Transverse colon (tissue), 4 donors: ENCODE measurements at regions not wholly inside any gene's neighbourhood (a gene's known extent, or its start where the extent isn't known, plus 50 kb on each side); places are given as distances from the start of the nearest gene placed in this dataset.
A peak's percentile ranks its signal among the peaks of the same experiment; 100 is the strongest.

ENCODE experiments used
- DNase-seq: peaks from one replicate; pipeline ENCODE4 v3.0.0-alpha.2; 2019
- H3K27ac ChIP-seq, 4 donors: fragments of 200-600 bp; sonication (generic); 2 replicates each; pipeline ENCODE4 v1.5.1; 2016 to 2018; ENCODE audit warnings: inconsistent platforms in 4 of 4
- H3K27me3 ChIP-seq: fragments of 200-600 bp; sonication (generic); 2 replicates; pipeline ENCODE4 v1.5.1; 2017; ENCODE audit warnings: inconsistent platforms
- H3K36me3 ChIP-seq, 4 donors: fragments of 200-600 bp; sonication (generic); 2 replicates each; pipeline ENCODE4 v1.5.1; 2017 to 2019; ENCODE audit warnings: inconsistent platforms in 4 of 4
- H3K4me1 ChIP-seq, 4 donors: fragments of 200-600 bp; sonication (generic); 2 replicates each; pipeline ENCODE4 v1.5.1; 2017 to 2020; ENCODE audit warnings: inconsistent platforms in 4 of 4
- H3K4me3 ChIP-seq, 4 donors: fragments of 200-600 bp; sonication (generic); 1 replicate in 1 of 4; 2 replicates in 3 of 4; pipeline versions ENCODE4 v1.5.1 to v1.6.1; 2017 to 2019; ENCODE audit warnings: inconsistent platforms in 4 of 4
- H3K9me3 ChIP-seq, 2 donors: fragments of 200-600 bp; sonication (generic); 2 replicates each; pipeline ENCODE4 v1.5.1; 2017 to 2019; ENCODE audit warnings: inconsistent platforms in 2 of 2
- EP300 ChIP-seq: sonication (generic); formaldehyde crosslinking; IDR thresholded peaks from one replicate; pipeline ENCODE4 v1.6.1; 2017; ENCODE audit warnings: antibody characterized with exemption, low read depth
- POLR2A ChIP-seq: fragments of 450-650 bp; IDR thresholded peaks from one replicate; pipeline ENCODE4 v1.6.1; 2016; ENCODE audit warnings: antibody characterized with exemption, mild to moderate bottlenecking, moderate library complexity
- POLR2AphosphoS5 ChIP-seq, 3 donors: sonication (generic); formaldehyde crosslinking; IDR thresholded peaks; one replicate each; pipeline ENCODE4 v1.6.1; 2016; ENCODE audit warnings: antibody characterized with exemption in 3 of 3
- WGBS, 2 donors: methylation state at CpG; one replicate each; pipeline ENCODE4 v1.1.5; 2018; ENCODE audit warnings: low coverage in 1 of 2; 5-methylcytosine and 5-hydroxymethylcytosine counted together
- in situ Hi-C, 4 donors: fragments of 200-750 bp; cut with MboI; loops; one replicate each; pipeline versions ENCODE4 v1.15.0 to v1.15.1; 2017; ENCODE audit warnings: low sequenced_read_pairs in 3 of 4, low pct_ligation_motif_present in 1 of 4, low pct_unique_long_range_greater_than_20kb in 1 of 4
- intact Hi-C: fragments of 100-400 bp; cut with DNase I; formaldehyde crosslinking; loops from one replicate; pipeline ENCODE4 v1.15.1; 2023; ENCODE audit warnings: low total_unique reads
- TF ChIP-seq, protein P1 (sequence below), 5 experiments: fragments of 200-600 bp in 3 of 5; fragments of 450-650 bp in 2 of 5; sonication (generic) in 3 of 5; IDR thresholded peaks; 1 replicate in 2 of 5; 2 replicates in 3 of 5; pipeline ENCODE4 v1.5.1; 2016 to 2017; ENCODE audit warnings: antibody characterized with exemption in 5 of 5, inconsistent platforms in 3 of 5, mild to moderate bottlenecking in 2 of 5, moderate library complexity in 1 of 5

DNA sequence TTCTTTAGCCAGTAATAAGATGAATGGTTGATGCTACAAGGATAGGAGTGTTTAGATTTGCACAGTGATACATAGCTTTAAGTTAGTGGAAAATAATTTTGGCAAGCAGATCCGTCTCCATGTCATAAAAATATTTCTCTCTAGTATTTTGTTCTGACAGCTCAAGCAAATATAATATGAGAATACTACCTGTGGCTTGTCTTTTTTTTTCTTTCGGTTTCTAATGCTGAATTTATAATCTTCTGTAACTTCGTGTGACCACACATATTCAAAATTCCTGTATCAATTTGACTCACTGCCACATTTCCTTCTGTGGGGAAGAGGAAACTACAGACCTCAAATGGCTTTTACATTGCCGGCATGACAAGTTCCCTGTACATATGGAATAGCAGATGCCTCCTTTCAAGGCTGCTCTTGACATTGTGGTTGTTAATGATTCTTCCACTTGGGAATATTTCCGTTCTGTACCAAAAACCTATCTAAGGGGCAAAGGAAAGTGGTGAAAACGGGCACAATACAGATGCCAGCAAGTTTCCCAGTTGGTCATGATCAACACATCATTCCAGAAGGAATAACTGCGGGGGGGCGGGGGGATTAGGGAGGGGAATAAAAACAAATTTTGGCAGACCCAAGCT lies 103.6 kb upstream of the CCDC91 start:
- in situ Hi-C loops (no loop called here), intact Hi-C loops (no loop called here)
- Histone ChIP-seq H3K36me3 (no peaks in the 10 kb centered on the region), H3K4me1 (no peaks in the 10 kb centered on the region), H3K4me3 (no peak overlapping the region), H3K9me3 (no peaks in the 10 kb centered on the region), H3K27ac (no peak overlapping the region), H3K27me3 (no peaks in the 10 kb centered on the region)
- TF ChIP-seq POLR2AphosphoS5 (IDR thresholded peaks at IDR 0.05) (no peak), EP300 (no peak), POLR2A (no peak)
- TF ChIP-seq, protein P1, sequence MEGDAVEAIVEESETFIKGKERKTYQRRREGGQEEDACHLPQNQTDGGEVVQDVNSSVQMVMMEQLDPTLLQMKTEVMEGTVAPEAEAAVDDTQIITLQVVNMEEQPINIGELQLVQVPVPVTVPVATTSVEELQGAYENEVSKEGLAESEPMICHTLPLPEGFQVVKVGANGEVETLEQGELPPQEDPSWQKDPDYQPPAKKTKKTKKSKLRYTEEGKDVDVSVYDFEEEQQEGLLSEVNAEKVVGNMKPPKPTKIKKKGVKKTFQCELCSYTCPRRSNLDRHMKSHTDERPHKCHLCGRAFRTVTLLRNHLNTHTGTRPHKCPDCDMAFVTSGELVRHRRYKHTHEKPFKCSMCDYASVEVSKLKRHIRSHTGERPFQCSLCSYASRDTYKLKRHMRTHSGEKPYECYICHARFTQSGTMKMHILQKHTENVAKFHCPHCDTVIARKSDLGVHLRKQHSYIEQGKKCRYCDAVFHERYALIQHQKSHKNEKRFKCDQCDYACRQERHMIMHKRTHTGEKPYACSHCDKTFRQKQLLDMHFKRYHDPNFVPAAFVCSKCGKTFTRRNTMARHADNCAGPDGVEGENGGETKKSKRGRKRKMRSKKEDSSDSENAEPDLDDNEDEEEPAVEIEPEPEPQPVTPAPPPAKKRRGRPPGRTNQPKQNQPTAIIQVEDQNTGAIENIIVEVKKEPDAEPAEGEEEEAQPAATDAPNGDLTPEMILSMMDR (IDR thresholded peaks at IDR 0.05): no peak
- DNase-seq: no peak
- 51 to 53% methylated on average over 8 of the region's 8 CpGs for WGBS, 2 donors

DNA sequence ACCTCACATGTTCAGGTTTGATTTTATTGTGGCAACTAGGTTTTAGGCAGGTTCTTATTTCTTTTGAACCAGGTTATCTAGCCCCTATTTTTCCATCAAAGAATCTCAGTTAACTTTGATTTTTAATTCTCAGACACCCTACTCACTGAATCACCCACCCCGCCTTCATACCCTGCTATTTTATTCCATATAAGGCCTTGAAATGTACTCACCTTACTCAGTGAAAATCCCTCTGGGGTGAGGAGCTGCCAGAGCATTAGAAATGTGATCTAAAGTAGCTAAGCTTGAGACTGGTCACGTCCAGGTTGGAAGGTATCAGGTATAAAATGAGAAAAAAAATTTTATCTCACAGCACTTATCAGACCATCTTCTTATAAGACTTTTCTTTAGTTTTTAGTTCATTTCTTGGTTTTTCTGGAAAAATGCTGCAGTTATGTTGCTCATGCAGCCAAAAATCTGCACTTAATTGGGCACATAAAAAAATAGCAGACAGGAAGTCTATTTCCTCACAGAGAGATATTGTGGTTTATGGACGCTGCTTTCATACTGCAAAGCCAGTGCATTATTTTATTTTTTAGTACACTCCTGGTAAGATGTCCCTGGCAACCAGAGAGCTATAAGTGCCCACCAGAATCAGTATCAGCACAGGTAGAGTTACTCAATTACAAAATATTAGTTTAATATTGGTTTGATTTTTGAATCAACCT lies 101.5 kb upstream of the CCDC91 start:
- Histone ChIP-seq H3K9me3 (no peaks in the 10 kb centered on the region), H3K27me3 (no peaks in the 10 kb centered on the region), H3K4me3 (no peak overlapping the region), H3K36me3 (no peaks in the 10 kb centered on the region), H3K27ac (no peak overlapping the region), H3K4me1 (no peaks in the 10 kb centered on the region)
- intact Hi-C loops (no loop called here), in situ Hi-C loops (no loop called here)
- no peak for TF ChIP-seq POLR2A
- no peak for TF ChIP-seq POLR2AphosphoS5 (IDR thresholded peaks at IDR 0.05)
- TF ChIP-seq, protein P1 (IDR thresholded peaks at IDR 0.05): no peak
- no peak for TF ChIP-seq EP300
- no peak for DNase-seq
- 35 to 65% methylated on average over 3 of the region's 3 CpGs for WGBS, 2 donors

DNA sequence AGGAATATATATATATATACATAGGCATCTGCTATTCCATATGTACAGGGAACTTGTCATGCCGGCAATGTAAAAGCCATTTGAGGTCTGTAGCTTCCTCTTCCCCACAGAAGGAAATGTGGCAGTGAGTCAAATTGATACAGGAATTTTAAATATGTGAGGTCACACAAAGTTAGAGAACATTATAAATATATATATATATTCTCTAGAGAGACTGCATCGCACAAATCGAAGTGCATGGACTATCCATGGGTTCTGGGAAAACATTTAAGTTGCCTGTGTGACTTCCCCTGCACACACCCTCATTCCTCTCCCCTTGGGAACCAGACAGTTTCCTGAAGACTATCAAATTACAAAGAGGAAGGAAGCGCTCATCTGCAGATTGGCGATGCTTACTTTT lies 100.9 kb upstream of the CCDC91 start:
- DNase-seq: no peak
- H3K27ac ChIP-seq: no peak overlapping the region
- 49 to 53% methylated on average over 5 of the region's 5 CpGs for WGBS, 2 donors
- no peak overlapping the region for H3K4me3 ChIP-seq
- H3K9me3 ChIP-seq: no peaks in the 10 kb centered on the region
- in situ Hi-C loops: no loop called here
- intact Hi-C loops: no loop called here
- TF ChIP-seq EP300 (no peak), POLR2AphosphoS5 (IDR thresholded peaks at IDR 0.05) (no peak), POLR2A (no peak)
- TF ChIP-seq, protein P1 (IDR thresholded peaks at IDR 0.05): no peak
- no peaks in the 10 kb centered on the region for H3K36me3 ChIP-seq
- no peaks in the 10 kb centered on the region for H3K27me3 ChIP-seq
- no peaks in the 10 kb centered on the region for H3K4me1 ChIP-seq

DNA sequence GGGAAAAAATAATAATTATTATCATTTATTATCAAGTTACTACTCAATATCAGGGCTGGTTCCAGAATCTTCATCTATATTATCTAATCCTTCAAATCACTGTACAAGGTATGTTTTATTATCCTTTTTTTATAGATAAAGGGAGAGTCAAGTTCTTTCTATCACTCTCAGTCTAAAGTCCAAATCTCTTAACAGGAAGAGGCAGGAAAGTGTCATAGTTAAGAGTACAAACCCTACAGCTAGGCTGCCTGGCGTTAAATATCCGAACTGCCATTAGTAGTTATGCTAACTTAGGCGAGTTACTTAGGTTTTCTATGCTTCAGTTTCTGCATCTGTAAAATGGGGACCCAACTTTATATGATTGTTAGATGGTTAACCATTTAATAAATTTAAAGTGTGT lies 99.4 kb upstream of the CCDC91 start:
- DNase-seq: no peak
- in situ Hi-C loops: no loop called here
- Histone ChIP-seq H3K4me1 (no peaks in the 10 kb centered on the region), H3K27me3 (no peaks in the 10 kb centered on the region), H3K27ac (no peak overlapping the region), H3K9me3 (no peaks in the 10 kb centered on the region), H3K4me3 (no peak overlapping the region), H3K36me3 (no peaks in the 10 kb centered on the region)
- intact Hi-C loops: no loop called here
- TF ChIP-seq EP300 (no peak), POLR2AphosphoS5 (IDR thresholded peaks at IDR 0.05) (no peak)
- TF ChIP-seq, protein P1 (IDR thresholded peaks at IDR 0.05): peak in 1 of 5 experiments; percentile 32
- WGBS, 2 donors: 48 to 59% methylated on average over 3 of the region's 3 CpGs
